Mammary epithelial cell (primary cell): ENCODE measurements at regions not wholly inside any gene's neighbourhood (a gene's known extent, or its start where the extent isn't known, plus 50 kb on each side); places are given as distances from the start of the nearest gene placed in this dataset.

ENCODE experiments used
- CTCF ChIP-seq, 2 donors: IDR thresholded peaks in 1 of 2; conservative IDR thresholded peaks in 1 of 2; 2 replicates each; pipeline ENCODE4 v1.5.1; 2011 to 2012; ENCODE audit warnings: inconsistent platforms in 2 of 2, low read length in 2 of 2, mild to moderate bottlenecking in 2 of 2, control low read depth in 1 of 2, low read depth in 1 of 2; ENCODE audit not compliant: insufficient read depth in 1 of 2; ENCODE audit errors: extremely low read depth in 1 of 2
- EZH2 ChIP-seq: IDR thresholded peaks from 2 replicates; pipeline ENCODE4 v1.6.1; 2012; ENCODE audit warnings: low read length, inconsistent platforms, borderline replicate concordance

- no peak for TF ChIP-seq CTCF (conservative IDR thresholded peaks at IDR 0.05 in 1 of 2, IDR thresholded peaks at IDR 0.05 in 1 of 2; ENCODE audit: extremely low read depth in 1 of 2, insufficient read depth in 1 of 2, low read depth in 1 of 2, low read length in 2 of 2)
- no peak for TF ChIP-seq EZH2
Measured at GRCh38 chr1:193540511-193540910, 354.1 kb upstream of the B3GALT2 start.
